Head of caudate nucleus (tissue), 42 donors: ENCODE measurements at regions not wholly inside any gene's neighbourhood (a gene's known extent, or its start where the extent isn't known, plus 50 kb on each side); places are given as distances from the start of the nearest gene placed in this dataset.
"Not testable (repeated sequence)": the region's sequence is repeated elsewhere in the genome, so short reads cannot be mapped to it uniquely, and the experiment has no call there.

ENCODE experiments used
- DNase-seq, 42 donors: peaks; one replicate each; pipeline versions ENCODE4 v3.0.0 to v3.0.0-alpha.2; 2020 to 2021; ENCODE audit warnings: mixed read lengths in 7 of 42
- intact Hi-C: fragments of 100-400 bp; cut with DNase I; formaldehyde crosslinking; loops from one replicate; pipeline ENCODE4 v1.15.0; 2022

- no peak for DNase-seq
- intact Hi-C loops = no loop called here
Measured at GRCh38 chr6:15827496-15828255, 164.8 kb upstream of the DTNBP1 start.

GRCh38 chr6:15826814-15827318, 164.0 kb upstream of the DTNBP1 start:
- intact Hi-C loops = no loop called here
- no peak for DNase-seq

GRCh38 chr6:15825332-15825930, 162.6 kb upstream of the DTNBP1 start:
- intact Hi-C loops = no loop called here
- DNase-seq = peak in 1 of 42 donors; percentile 7

- DNase-seq = no peak
- intact Hi-C loops = no loop called here
Measured at GRCh38 chr6:15824811-15825210, 162.0 kb upstream of the DTNBP1 start.

GRCh38 chr6:15823838-15824414, 161.1 kb upstream of the DTNBP1 start:
- intact Hi-C loops = no loop called here
- peak in 1 of 42 donors; percentile 2 for DNase-seq

- DNase-seq = peak in 1 of 42 donors; percentile 4
- intact Hi-C loops = no loop called here
Measured at GRCh38 chr6:15822835-15823234, 160.0 kb upstream of the DTNBP1 start.

- intact Hi-C loops = no loop called here
- peak in 1 of 42 donors; percentile 15 for DNase-seq
Measured at GRCh38 chr6:15819841-15820240, 157.0 kb upstream of the DTNBP1 start.

GRCh38 chr6:15819226-15819625, 156.4 kb upstream of the DTNBP1 start:
- intact Hi-C loops = no loop called here
- DNase-seq = peak in 1 of 42 donors; percentile 22

GRCh38 chr6:15818491-15818890, 155.7 kb upstream of the DTNBP1 start:
- DNase-seq = no peak
- intact Hi-C loops = no loop called here

- intact Hi-C loops = no loop called here
- DNase-seq = peak in 1 of 42 donors; percentile 25
Measured at GRCh38 chr6:15818044-15818443, 155.2 kb upstream of the DTNBP1 start.

- DNase-seq = peak in 1 of 42 donors; percentile 23
- intact Hi-C loops = no loop called here
Measured at GRCh38 chr6:15817100-15817499, 154.3 kb upstream of the DTNBP1 start.

GRCh38 chr6:15816661-15817060, 153.8 kb upstream of the DTNBP1 start:
- intact Hi-C loops = no loop called here
- peak in 1 of 42 donors; percentile 10 for DNase-seq

- intact Hi-C loops, DNase-seq: not testable (repeated sequence)
Measured at GRCh38 chr6:15813698-15814097, 150.9 kb upstream of the DTNBP1 start.

- no peak for DNase-seq
- intact Hi-C loops = no loop called here
Measured at GRCh38 chr6:15811107-15811506, 148.3 kb upstream of the DTNBP1 start.

GRCh38 chr6:15810618-15811017, 147.8 kb upstream of the DTNBP1 start:
- intact Hi-C loops = no loop called here
- DNase-seq = no peak

- intact Hi-C loops = no loop called here
- DNase-seq = no peak
Measured at GRCh38 chr6:15809367-15809766, 146.5 kb upstream of the DTNBP1 start.

GRCh38 chr6:15804164-15805154, 141.6 kb upstream of the DTNBP1 start:
- peak in 40 of 42 donors; percentile 8 to 87 (median 51) for DNase-seq
- intact Hi-C loops = no loop called here

GRCh38 chr6:15802466-15802865, 139.6 kb upstream of the DTNBP1 start:
- DNase-seq = no peak
- intact Hi-C loops = no loop called here

GRCh38 chr6:15801912-15802311, 139.1 kb upstream of the DTNBP1 start:
- intact Hi-C loops = no loop called here
- DNase-seq = no peak
